Brain microvascular endothelial cell (primary cell): ENCODE measurements at regions not wholly inside any gene's neighbourhood (a gene's known extent, or its start where the extent isn't known, plus 50 kb on each side); places are given as distances from the start of the nearest gene placed in this dataset.

Experiments
- DNase-seq: peaks from one replicate; pipeline ENCODE4 v3.0.0-alpha.2; 2020
- H3K27ac ChIP-seq: fragments of 250-450 bp; sonication (Bioruptor Pico); 2 replicates; pipeline ENCODE4 v1.5.1; 2020; ENCODE audit warnings: mild to moderate bottlenecking, moderate library complexity
- H3K27me3 ChIP-seq: fragments of 250-450 bp; sonication (Bioruptor Pico); replicated peaks from 2 replicates; pipeline ENCODE4 v1.5.1; 2020; ENCODE audit warnings: mild to moderate bottlenecking
- H3K36me3 ChIP-seq: fragments of 250-450 bp; sonication (Bioruptor Pico); replicated peaks from 2 replicates; pipeline ENCODE4 v1.5.1; 2020; ENCODE audit warnings: mild to moderate bottlenecking
- H3K4me3 ChIP-seq: 2 replicates; pipeline ENCODE4 v1.5.1; 2011; ENCODE audit warnings: low read depth, mild to moderate bottlenecking, control low read depth, low read length, moderate library complexity
- in situ Hi-C: cut with HindIII; loops from 2 replicates; pipeline ENCODE4 v1.10.0; 2017; ENCODE audit warnings: low sequenced_read_pairs, low pct_ligation_motif_present
- TF ChIP-seq, protein P1 (sequence below): IDR thresholded peaks from 2 replicates; pipeline ENCODE4 v1.5.1; 2011; ENCODE audit warnings: low read depth, mild to moderate bottlenecking, moderate library complexity, low read length, control low read depth, inconsistent platforms; ENCODE audit errors: missing control alignments

DNA sequence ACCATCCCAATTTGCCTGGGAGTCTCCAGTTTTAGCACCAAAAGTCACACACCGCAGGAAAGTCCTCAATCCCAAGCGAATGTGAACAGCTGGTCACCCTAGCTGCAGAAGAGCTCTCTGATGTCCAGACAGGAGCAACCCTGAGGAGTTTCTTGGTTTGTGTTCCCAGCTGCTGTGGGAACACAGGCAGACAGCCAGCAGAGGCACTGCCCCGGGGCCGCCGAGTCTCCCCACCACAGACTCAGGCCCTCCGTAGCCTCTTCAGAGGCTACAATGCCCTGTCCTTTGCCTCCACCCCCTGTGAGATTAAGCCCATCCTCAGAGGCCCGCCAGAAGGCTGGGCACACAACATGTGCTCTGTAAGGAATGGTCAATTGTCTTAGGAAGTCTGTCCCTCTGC, 111.5 kb downstream of the TTC32 start:
- no peaks in the 10 kb centered on the region for H3K27me3 ChIP-seq
- no peaks in the 10 kb centered on the region for H3K36me3 ChIP-seq
- H3K27ac ChIP-seq, result no peak overlapping the region
- TF ChIP-seq, protein P1, sequence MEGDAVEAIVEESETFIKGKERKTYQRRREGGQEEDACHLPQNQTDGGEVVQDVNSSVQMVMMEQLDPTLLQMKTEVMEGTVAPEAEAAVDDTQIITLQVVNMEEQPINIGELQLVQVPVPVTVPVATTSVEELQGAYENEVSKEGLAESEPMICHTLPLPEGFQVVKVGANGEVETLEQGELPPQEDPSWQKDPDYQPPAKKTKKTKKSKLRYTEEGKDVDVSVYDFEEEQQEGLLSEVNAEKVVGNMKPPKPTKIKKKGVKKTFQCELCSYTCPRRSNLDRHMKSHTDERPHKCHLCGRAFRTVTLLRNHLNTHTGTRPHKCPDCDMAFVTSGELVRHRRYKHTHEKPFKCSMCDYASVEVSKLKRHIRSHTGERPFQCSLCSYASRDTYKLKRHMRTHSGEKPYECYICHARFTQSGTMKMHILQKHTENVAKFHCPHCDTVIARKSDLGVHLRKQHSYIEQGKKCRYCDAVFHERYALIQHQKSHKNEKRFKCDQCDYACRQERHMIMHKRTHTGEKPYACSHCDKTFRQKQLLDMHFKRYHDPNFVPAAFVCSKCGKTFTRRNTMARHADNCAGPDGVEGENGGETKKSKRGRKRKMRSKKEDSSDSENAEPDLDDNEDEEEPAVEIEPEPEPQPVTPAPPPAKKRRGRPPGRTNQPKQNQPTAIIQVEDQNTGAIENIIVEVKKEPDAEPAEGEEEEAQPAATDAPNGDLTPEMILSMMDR, result no peak
- no peak for DNase-seq
- in situ Hi-C loops, result no loop called here
- no peak overlapping the region for H3K4me3 ChIP-seq

DNA sequence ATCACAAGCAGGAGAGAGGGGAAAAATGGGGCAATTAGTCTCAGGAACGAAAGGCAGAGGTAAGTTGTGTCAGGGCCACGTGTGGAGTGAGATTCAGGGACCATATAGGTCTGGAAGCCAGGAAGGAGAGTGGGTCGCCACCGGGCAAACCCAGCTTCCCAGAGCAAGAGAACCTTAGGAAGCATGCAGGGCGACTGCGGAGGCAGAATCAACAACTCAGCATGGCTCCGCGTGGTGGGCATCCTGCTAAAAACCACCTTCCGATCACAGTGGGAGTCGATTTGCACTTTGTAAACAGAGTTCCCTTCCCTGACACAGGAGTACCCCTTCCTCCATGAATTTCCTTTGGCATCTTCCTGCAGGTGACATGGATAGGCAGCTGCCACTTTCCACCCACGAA, 114.6 kb downstream of the TTC32 start:
- Histone ChIP-seq H3K4me3 (no peak overlapping the region), H3K27me3 (no peaks in the 10 kb centered on the region), H3K27ac (no peak overlapping the region), H3K36me3 (no peaks in the 10 kb centered on the region)
- no peak for DNase-seq
- in situ Hi-C loops, result no loop called here
- TF ChIP-seq, protein P1, result no peak

DNA sequence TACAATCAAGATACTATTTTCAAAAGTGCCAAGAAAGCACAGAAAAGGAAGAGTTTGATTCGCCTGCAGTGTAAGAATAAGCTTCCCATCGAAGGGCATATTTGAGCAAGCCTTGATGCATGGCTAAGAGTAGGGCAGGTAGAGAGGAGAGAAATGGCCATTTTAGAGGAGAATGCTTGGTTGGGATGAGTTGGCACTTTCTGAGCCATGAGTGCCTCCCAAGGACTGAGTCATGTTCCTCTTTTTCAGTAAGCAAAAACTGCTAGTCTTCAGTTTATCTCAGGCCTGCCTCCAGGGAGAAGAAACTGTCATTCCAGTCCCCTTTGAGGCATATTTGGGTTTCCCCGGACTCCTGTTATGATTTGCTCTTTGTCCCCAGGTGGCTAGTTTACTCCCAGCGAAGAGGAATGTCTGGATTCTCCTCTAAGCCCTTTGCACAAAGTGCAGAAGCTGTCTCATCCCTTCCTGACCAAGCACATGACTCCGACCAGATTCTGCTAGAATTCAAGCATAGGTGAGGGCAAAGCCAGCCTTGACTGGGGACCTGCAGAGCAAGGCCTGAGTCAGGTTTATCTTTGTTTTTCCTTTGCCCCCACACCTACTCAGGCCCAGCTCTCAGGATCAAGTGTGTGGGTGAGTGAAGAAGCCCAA, 115.2 kb downstream of the TTC32 start:
- DNase-seq, result peak; percentile 35
- TF ChIP-seq, protein P1, result no peak
- Histone ChIP-seq H3K27ac (peak overlapping the region; percentile 2), H3K27me3 (no peaks in the 10 kb centered on the region), H3K36me3 (no peaks in the 10 kb centered on the region), H3K4me3 (no peak overlapping the region)
- in situ Hi-C loops, result no loop called here

DNA sequence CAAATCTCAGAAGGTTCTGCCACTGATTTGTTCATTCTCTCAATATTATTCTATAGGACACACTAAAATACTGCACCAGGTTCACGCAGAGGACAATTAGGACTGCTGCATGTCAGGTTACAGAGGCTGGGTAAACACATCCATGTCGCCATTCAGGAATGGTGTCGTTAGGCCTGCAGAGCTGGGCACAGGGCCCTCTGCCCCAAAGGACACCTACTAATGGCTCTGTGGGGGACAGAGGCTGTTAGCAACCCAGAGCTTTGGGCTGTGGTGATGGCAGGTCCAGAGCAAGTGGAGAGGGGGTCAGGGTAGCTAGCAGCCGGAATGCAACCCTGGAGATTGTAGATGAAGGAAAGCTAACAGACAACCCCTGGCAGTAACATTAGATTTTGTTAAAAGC, 115.9 kb downstream of the TTC32 start:
- in situ Hi-C loops, result no loop called here
- Histone ChIP-seq H3K27me3 (no peaks in the 10 kb centered on the region), H3K4me3 (no peak overlapping the region), H3K27ac (peak overlapping the region; percentile 2), H3K36me3 (no peaks in the 10 kb centered on the region)
- no peak for DNase-seq
- TF ChIP-seq, protein P1, result no peak

DNA sequence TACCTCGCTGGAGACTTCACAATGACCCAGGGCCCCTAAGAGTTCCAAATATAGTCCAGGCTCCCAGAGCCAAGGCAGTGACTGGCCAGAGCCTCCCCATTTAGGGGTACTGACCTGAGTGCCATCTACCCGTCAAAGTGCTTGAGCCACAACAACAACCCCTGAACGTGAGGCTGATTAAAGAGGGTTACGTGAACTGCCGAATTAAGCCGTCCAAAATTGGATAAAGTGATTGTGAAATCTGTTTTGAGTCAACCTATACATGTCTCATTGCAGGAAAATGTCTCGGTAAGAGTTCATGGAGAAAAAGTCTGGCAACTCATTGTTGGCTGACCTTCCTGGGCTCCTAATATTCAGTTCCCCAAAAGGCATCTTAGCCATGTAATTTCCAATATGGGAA, 116.3 kb downstream of the TTC32 start:
- no peaks in the 10 kb centered on the region for H3K36me3 ChIP-seq
- in situ Hi-C loops, result no loop called here
- H3K27ac ChIP-seq, result no peak overlapping the region
- TF ChIP-seq, protein P1, result no peak
- no peaks in the 10 kb centered on the region for H3K27me3 ChIP-seq
- no peak for DNase-seq
- no peak overlapping the region for H3K4me3 ChIP-seq

DNA sequence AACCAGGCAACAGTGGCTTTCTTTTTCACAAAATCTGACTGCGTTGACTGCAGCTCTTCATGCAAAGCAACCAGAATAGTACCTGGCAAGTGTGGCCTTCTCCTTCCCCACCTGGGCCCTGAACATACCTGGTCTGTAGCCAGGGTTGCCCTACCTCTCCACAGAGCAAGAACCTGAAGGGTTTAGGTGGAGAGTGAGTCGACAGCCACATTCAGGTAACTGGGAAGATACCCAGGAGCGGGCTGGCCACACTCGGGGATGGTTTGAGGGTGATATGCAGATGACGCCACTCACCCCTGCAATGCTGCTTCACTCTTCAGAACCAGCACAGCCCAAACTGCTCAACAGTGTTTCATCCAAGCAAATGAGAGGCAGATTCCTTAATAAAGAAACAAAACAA, 117.3 kb downstream of the TTC32 start:
- Histone ChIP-seq H3K36me3 (no peaks in the 10 kb centered on the region), H3K4me3 (no peak overlapping the region), H3K27ac (no peak overlapping the region), H3K27me3 (no peaks in the 10 kb centered on the region)
- TF ChIP-seq, protein P1, result no peak
- DNase-seq, result no peak
- in situ Hi-C loops, result no loop called here
